ENCODE measurements at regions not wholly inside any gene's neighbourhood (a gene's known extent, or its start where the extent isn't known, plus 50 kb on each side); places are given as distances from the start of the nearest gene placed in this dataset.
A peak's percentile ranks its signal among the peaks of the same experiment; 100 is the strongest.

DNA sequence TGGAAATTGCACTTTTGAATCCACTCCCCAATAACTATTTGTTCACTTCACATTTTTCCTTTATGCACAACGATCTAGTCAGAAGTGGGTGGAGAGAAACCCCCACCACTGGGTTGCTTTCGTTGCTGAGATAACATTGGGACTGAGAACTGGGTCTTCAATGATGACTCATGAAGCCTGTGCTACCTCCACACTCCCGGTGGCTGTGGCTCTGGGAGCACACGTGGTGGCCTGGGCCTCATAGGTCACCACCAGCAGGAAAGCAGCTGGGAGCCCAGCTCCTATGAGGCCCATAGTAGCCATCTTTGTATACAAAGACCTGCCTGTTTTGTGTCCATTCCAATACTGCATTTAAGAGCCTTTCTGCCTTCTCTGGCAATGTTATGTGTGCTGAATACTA lies 178.0 kb upstream of the SASH1 start:
- TF ChIP-seq EZH2 (IDR thresholded peaks at IDR 0.05; ENCODE audit: insufficient read depth, low read length), result no peak
- TF ChIP-seq, protein P1, sequence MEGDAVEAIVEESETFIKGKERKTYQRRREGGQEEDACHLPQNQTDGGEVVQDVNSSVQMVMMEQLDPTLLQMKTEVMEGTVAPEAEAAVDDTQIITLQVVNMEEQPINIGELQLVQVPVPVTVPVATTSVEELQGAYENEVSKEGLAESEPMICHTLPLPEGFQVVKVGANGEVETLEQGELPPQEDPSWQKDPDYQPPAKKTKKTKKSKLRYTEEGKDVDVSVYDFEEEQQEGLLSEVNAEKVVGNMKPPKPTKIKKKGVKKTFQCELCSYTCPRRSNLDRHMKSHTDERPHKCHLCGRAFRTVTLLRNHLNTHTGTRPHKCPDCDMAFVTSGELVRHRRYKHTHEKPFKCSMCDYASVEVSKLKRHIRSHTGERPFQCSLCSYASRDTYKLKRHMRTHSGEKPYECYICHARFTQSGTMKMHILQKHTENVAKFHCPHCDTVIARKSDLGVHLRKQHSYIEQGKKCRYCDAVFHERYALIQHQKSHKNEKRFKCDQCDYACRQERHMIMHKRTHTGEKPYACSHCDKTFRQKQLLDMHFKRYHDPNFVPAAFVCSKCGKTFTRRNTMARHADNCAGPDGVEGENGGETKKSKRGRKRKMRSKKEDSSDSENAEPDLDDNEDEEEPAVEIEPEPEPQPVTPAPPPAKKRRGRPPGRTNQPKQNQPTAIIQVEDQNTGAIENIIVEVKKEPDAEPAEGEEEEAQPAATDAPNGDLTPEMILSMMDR (IDR thresholded peaks at IDR 0.05; ENCODE audit: insufficient read depth, low read depth, low read length), result no peak
- Mint-ChIP-seq H3K4me1 (ENCODE audit: low read depth, unreplicated experiment) (no peaks in the 10 kb centered on the region), H3K4me3 (ENCODE audit: unreplicated experiment) (no peak overlapping the region), H3K27me3 (ENCODE audit: low read depth, unreplicated experiment) (peaks cover 3% of the 10 kb centered on the region), H3K27ac (ENCODE audit: unreplicated experiment) (no peak overlapping the region), H3K9me3 (ENCODE audit: unreplicated experiment) (no peaks in the 10 kb centered on the region), H3K36me3 (ENCODE audit: low read depth, unreplicated experiment) (no peaks in the 10 kb centered on the region)
- Histone ChIP-seq H3K27ac (ENCODE audit: low read depth, low read length) (no peak overlapping the region), H3K4me3 (ENCODE audit: insufficient read depth, low read depth, low read length) (no peak overlapping the region), H2AFZ (ENCODE audit: low read depth, low read length) (peak overlapping the region; percentile 46), H3K9ac (ENCODE audit: low read length) (no peak overlapping the region), H3K9me3 (ENCODE audit: insufficient read depth, low read depth, low read length) (no peaks in the 10 kb centered on the region), H4K20me1 (ENCODE audit: insufficient read depth, low read length) (no peaks in the 10 kb centered on the region), H3K79me2 (ENCODE audit: insufficient read depth, low read length) (no peaks in the 10 kb centered on the region), H3K4me1 (ENCODE audit: insufficient read depth, low read length) (no peaks in the 10 kb centered on the region), H3K27me3 (ENCODE audit: insufficient read depth, low read length) (no peaks in the 10 kb centered on the region), H3K36me3 (ENCODE audit: insufficient read depth, low read length) (no peaks in the 10 kb centered on the region), H3K4me2 (ENCODE audit: low read length) (no peak overlapping the region)
- DNase-seq (ENCODE audit: low read depth), result no peak
- FAIRE-seq, result no peak

DNA sequence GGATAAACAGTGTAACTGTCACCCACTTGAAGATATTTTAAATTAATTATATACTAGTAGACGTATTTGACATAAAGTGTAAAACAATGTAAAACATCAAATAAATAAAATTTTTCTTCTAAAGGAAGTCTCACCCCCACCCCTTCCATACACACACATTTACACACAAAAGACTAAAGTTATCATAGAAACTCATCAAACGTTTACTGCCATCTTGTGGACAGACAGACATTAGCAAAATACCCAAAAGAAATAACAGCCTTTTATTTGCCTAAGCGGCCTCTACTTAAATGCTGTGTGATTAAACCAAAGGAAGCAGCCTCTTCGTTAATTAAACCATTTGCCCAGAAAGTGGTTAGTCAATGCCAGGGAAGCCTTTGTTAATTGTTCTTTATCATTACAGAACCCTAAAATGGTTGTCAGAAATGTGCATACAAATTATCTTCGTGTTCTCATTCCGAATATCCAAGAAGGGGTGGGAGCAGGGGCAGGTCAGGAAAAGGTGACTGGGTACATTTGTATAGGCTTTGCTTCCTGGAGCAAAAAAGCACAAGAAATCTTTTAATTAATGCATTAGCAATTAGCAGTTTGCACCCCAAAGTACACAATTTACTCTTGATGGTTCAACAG lies 176.2 kb upstream of the SASH1 start:
- Histone ChIP-seq H3K27ac (ENCODE audit: low read depth, low read length) (no peak overlapping the region), H3K79me2 (ENCODE audit: insufficient read depth, low read length) (no peaks in the 10 kb centered on the region), H3K4me1 (ENCODE audit: insufficient read depth, low read length) (no peaks in the 10 kb centered on the region), H3K9ac (ENCODE audit: low read length) (no peak overlapping the region), H2AFZ (ENCODE audit: low read depth, low read length) (no peak overlapping the region), H3K27me3 (ENCODE audit: insufficient read depth, low read length) (no peaks in the 10 kb centered on the region), H3K4me3 (ENCODE audit: insufficient read depth, low read depth, low read length) (no peak overlapping the region), H3K4me2 (ENCODE audit: low read length) (no peak overlapping the region), H3K9me3 (ENCODE audit: insufficient read depth, low read depth, low read length) (no peaks in the 10 kb centered on the region), H4K20me1 (ENCODE audit: insufficient read depth, low read length) (no peaks in the 10 kb centered on the region), H3K36me3 (ENCODE audit: insufficient read depth, low read length) (no peaks in the 10 kb centered on the region)
- Mint-ChIP-seq H3K27ac (ENCODE audit: unreplicated experiment) (no peak overlapping the region), H3K4me3 (ENCODE audit: unreplicated experiment) (no peak overlapping the region), H3K4me1 (ENCODE audit: low read depth, unreplicated experiment) (no peaks in the 10 kb centered on the region), H3K27me3 (ENCODE audit: low read depth, unreplicated experiment) (peaks cover 3% of the 10 kb centered on the region), H3K9me3 (ENCODE audit: unreplicated experiment) (no peaks in the 10 kb centered on the region), H3K36me3 (ENCODE audit: low read depth, unreplicated experiment) (no peaks in the 10 kb centered on the region)
- DNase-seq (ENCODE audit: low read depth) (peak; percentile 39), FAIRE-seq (peak; percentile 9)
- TF ChIP-seq EZH2 (IDR thresholded peaks at IDR 0.05; ENCODE audit: insufficient read depth, low read length), result no peak
- TF ChIP-seq, protein P1 (IDR thresholded peaks at IDR 0.05; ENCODE audit: insufficient read depth, low read depth, low read length), result peak; percentile 75

DNA sequence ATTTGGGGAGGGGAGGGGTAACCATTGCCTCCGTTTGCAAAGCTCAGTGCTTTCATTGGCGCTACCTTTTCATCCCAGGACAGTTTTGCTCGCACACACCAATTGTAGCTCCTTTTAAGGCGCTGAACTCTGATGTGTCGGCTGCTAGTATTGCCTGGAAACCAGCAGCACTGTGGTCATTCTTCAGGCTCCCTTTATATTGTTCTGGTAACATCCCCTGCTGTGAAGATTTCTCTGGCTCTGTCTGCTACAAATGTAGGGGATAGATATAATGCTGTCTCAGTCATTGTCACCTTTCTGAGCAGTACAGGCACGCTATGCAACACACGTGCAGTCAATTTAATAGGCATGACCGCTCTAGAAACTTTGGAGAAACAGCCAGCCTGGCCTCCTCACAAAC lies 172.9 kb upstream of the SASH1 start:
- DNase-seq (ENCODE audit: low read depth) (no peak), FAIRE-seq (no peak)
- H3K27me3 Mint-ChIP-seq (ENCODE audit: low read depth, unreplicated experiment), result peaks cover 3% of the 10 kb centered on the region
- H3K4me1 Mint-ChIP-seq (ENCODE audit: low read depth, unreplicated experiment), result no peaks in the 10 kb centered on the region
- no peaks in the 10 kb centered on the region for H3K79me2 ChIP-seq (ENCODE audit: insufficient read depth, low read length)
- no peaks in the 10 kb centered on the region for H3K9me3 Mint-ChIP-seq (ENCODE audit: unreplicated experiment)
- peak overlapping the region; percentile 1 for H2AFZ ChIP-seq (ENCODE audit: low read depth, low read length)
- H3K36me3 ChIP-seq (ENCODE audit: insufficient read depth, low read length), result no peaks in the 10 kb centered on the region
- H3K4me2 ChIP-seq (ENCODE audit: low read length), result no peak overlapping the region
- no peaks in the 10 kb centered on the region for H3K36me3 Mint-ChIP-seq (ENCODE audit: low read depth, unreplicated experiment)
- no peak overlapping the region for H3K4me3 ChIP-seq (ENCODE audit: insufficient read depth, low read depth, low read length)
- no peak overlapping the region for H3K4me3 Mint-ChIP-seq (ENCODE audit: unreplicated experiment)
- TF ChIP-seq, protein P1 (IDR thresholded peaks at IDR 0.05; ENCODE audit: insufficient read depth, low read depth, low read length), result no peak
- TF ChIP-seq EZH2 (IDR thresholded peaks at IDR 0.05; ENCODE audit: insufficient read depth, low read length), result no peak
- no peak overlapping the region for H3K9ac ChIP-seq (ENCODE audit: low read length)
- no peak overlapping the region for H3K27ac Mint-ChIP-seq (ENCODE audit: unreplicated experiment)
- no peak overlapping the region for H3K27ac ChIP-seq (ENCODE audit: low read depth, low read length)
- no peaks in the 10 kb centered on the region for H3K27me3 ChIP-seq (ENCODE audit: insufficient read depth, low read length)
- no peaks in the 10 kb centered on the region for H4K20me1 ChIP-seq (ENCODE audit: insufficient read depth, low read length)
- no peaks in the 10 kb centered on the region for H3K4me1 ChIP-seq (ENCODE audit: insufficient read depth, low read length)
- no peaks in the 10 kb centered on the region for H3K9me3 ChIP-seq (ENCODE audit: insufficient read depth, low read depth, low read length)

Measured in astrocyte (in vitro differentiated cells and primary cell).